ENCODE measurements at regions not wholly inside any gene's neighbourhood (a gene's known extent, or its start where the extent isn't known, plus 50 kb on each side); places are given as distances from the start of the nearest gene placed in this dataset.

GRCh38 chr9:82116556-82116955 lies 128.0 kb downstream of the SPATA31D1 start:
- Histone ChIP-seq H3K9ac (ENCODE audit: low read depth, low read length) (no peak overlapping the region), H3K79me2 (ENCODE audit: insufficient read depth, low read length) (no peaks in the 10 kb centered on the region), H3K27me3 (ENCODE audit: insufficient read depth, low read length, poor library complexity) (no peaks in the 10 kb centered on the region), H4K20me1 (ENCODE audit: insufficient read depth, low read length) (no peaks in the 10 kb centered on the region), H3K27ac (ENCODE audit: low read length) (no peak overlapping the region), H2AFZ (ENCODE audit: low read depth, low read length) (no peak overlapping the region), H3K9me3 (ENCODE audit: insufficient read depth, low read length, severe bottlenecking) (no peaks in the 10 kb centered on the region), H3K4me2 (ENCODE audit: insufficient read depth, low read length) (no peak overlapping the region), H3K4me3 (ENCODE audit: low read depth in 1 of 2, low read length in 2 of 2) (no peak overlapping the region), H3K36me3 (ENCODE audit: insufficient read depth, low read length) (no peaks in the 10 kb centered on the region), H3K4me1 (ENCODE audit: insufficient read depth, low read length) (no peaks in the 10 kb centered on the region)
- TF ChIP-seq EZH2 (IDR thresholded peaks at IDR 0.05; ENCODE audit: borderline replicate concordance, low read depth, low read length, severe bottlenecking): no peak
- no peak for TF ChIP-seq CTCF (IDR thresholded peaks at IDR 0.05; ENCODE audit: borderline replicate concordance, extremely low read depth, low read length, poor library complexity, severe bottlenecking)
- no peak for ATAC-seq (ENCODE audit: insufficient read depth, low read depth)
- DNase-seq: no peak

GRCh38 chr9:82117026-82117811 lies 128.6 kb downstream of the SPATA31D1 start:
- H3K4me2 ChIP-seq (ENCODE audit: insufficient read depth, low read length): no peak overlapping the region

GRCh38 chr9:82122731-82123130 lies 134.2 kb downstream of the SPATA31D1 start:
- Histone ChIP-seq H3K4me2 (ENCODE audit: insufficient read depth, low read length) (no peak overlapping the region), H2AFZ (ENCODE audit: low read depth, low read length) (no peak overlapping the region), H3K79me2 (ENCODE audit: insufficient read depth, low read length) (no peaks in the 10 kb centered on the region), H3K36me3 (ENCODE audit: insufficient read depth, low read length) (no peaks in the 10 kb centered on the region), H3K9me3 (ENCODE audit: insufficient read depth, low read length, severe bottlenecking) (no peaks in the 10 kb centered on the region), H3K27me3 (ENCODE audit: insufficient read depth, low read length, poor library complexity) (no peaks in the 10 kb centered on the region), H3K9ac (ENCODE audit: low read depth, low read length) (no peak overlapping the region), H3K4me3 (ENCODE audit: low read depth in 1 of 2, low read length in 2 of 2) (no peak overlapping the region), H3K4me1 (ENCODE audit: insufficient read depth, low read length) (no peaks in the 10 kb centered on the region), H4K20me1 (ENCODE audit: insufficient read depth, low read length) (no peaks in the 10 kb centered on the region), H3K27ac (ENCODE audit: low read length) (no peak overlapping the region)
- ATAC-seq (ENCODE audit: insufficient read depth, low read depth) (no peak), DNase-seq (no peak)
- no peak for TF ChIP-seq EZH2 (IDR thresholded peaks at IDR 0.05; ENCODE audit: borderline replicate concordance, low read depth, low read length, severe bottlenecking)
- TF ChIP-seq CTCF (IDR thresholded peaks at IDR 0.05; ENCODE audit: borderline replicate concordance, extremely low read depth, low read length, poor library complexity, severe bottlenecking): no peak

More at GRCh38 chr9:82117026-82117811, 128.6 kb downstream of the SPATA31D1 start:
- Histone ChIP-seq H3K4me3 (ENCODE audit: low read depth in 1 of 2, low read length in 2 of 2) (no peak overlapping the region), H2AFZ (ENCODE audit: low read depth, low read length) (no peak overlapping the region), H3K27ac (ENCODE audit: low read length) (no peak overlapping the region), H3K36me3 (ENCODE audit: insufficient read depth, low read length) (no peaks in the 10 kb centered on the region), H3K79me2 (ENCODE audit: insufficient read depth, low read length) (no peaks in the 10 kb centered on the region), H4K20me1 (ENCODE audit: insufficient read depth, low read length) (no peaks in the 10 kb centered on the region), H3K4me1 (ENCODE audit: insufficient read depth, low read length) (no peaks in the 10 kb centered on the region), H3K27me3 (ENCODE audit: insufficient read depth, low read length, poor library complexity) (no peaks in the 10 kb centered on the region), H3K9ac (ENCODE audit: low read depth, low read length) (no peak overlapping the region), H3K9me3 (ENCODE audit: insufficient read depth, low read length, severe bottlenecking) (no peaks in the 10 kb centered on the region)
- no peak for DNase-seq
- ATAC-seq (ENCODE audit: insufficient read depth, low read depth): no peak
- TF ChIP-seq EZH2 (IDR thresholded peaks at IDR 0.05; ENCODE audit: borderline replicate concordance, low read depth, low read length, severe bottlenecking) (no peak), CTCF (IDR thresholded peaks at IDR 0.05; ENCODE audit: borderline replicate concordance, extremely low read depth, low read length, poor library complexity, severe bottlenecking) (no peak)
